Breast epithelium (tissue), 3 donors: ENCODE measurements at regions not wholly inside any gene's neighbourhood (a gene's known extent, or its start where the extent isn't known, plus 50 kb on each side); places are given as distances from the start of the nearest gene placed in this dataset.

Source experiments
- CTCF ChIP-seq, 3 donors: fragments of 450-650 bp; IDR thresholded peaks; one replicate each; pipeline ENCODE4 v1.5.1; 2016 to 2017; ENCODE audit warnings: antibody characterized with exemption in 3 of 3, mild to moderate bottlenecking in 3 of 3, moderate library complexity in 3 of 3
- POLR2AphosphoS5 ChIP-seq, 3 donors: sonication (generic); formaldehyde crosslinking; IDR thresholded peaks; one replicate each; pipeline ENCODE4 v1.6.1; 2017; ENCODE audit warnings: antibody characterized with exemption in 3 of 3

GRCh38 chr2:180478883-180479282, 471.8 kb upstream of the CWC22 start:
- no peak for TF ChIP-seq POLR2AphosphoS5 (IDR thresholded peaks at IDR 0.05)
- TF ChIP-seq CTCF (IDR thresholded peaks at IDR 0.05), result no peak
